Right lobe of liver (tissue), 4 donors: ENCODE measurements at regions not wholly inside any gene's neighbourhood (a gene's known extent, or its start where the extent isn't known, plus 50 kb on each side); places are given as distances from the start of the nearest gene placed in this dataset.

Experiments used
- POLR2A ChIP-seq: fragments of 450-650 bp; IDR thresholded peaks from one replicate; pipeline ENCODE4 v1.6.1; 2017; ENCODE audit warnings: antibody characterized with exemption, mild to moderate bottlenecking
- TF ChIP-seq, protein P1 (sequence below), 4 donors: fragments of 200-600 bp in 3 of 4; fragments of 450-650 bp in 1 of 4; IDR thresholded peaks; one replicate each; pipeline versions ENCODE4 v1.5.1 to v1.8.0; 2016 to 2022; ENCODE audit warnings: antibody characterized with exemption in 4 of 4, mild to moderate bottlenecking in 2 of 4
- donor health status: DM: no; HTN: no; CAD: no.
- donor health status: DM: no; HTN: no; CAD: no.
- donor health status: DM: no; HTN: yes; CAD: no.

DNA sequence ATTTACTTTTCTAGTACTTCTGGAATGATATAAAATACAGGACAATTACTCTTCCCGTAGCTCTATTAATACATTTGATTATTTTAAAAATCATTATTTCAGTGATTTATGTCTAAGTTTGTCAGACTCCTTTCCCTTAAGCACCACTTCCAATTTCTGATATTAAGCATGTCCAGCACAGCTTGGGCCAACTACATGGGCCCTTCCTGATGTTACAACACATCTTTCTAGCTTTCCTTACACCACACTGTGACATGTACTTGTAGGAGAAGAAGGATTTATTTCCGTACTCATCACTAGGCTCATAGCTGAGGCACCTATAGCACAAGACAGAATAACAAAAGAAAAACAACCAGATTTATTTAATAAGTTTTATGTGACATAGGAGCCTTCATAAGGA, 134.8 kb upstream of the HNRNPA3 start:
- TF ChIP-seq, protein P1, sequence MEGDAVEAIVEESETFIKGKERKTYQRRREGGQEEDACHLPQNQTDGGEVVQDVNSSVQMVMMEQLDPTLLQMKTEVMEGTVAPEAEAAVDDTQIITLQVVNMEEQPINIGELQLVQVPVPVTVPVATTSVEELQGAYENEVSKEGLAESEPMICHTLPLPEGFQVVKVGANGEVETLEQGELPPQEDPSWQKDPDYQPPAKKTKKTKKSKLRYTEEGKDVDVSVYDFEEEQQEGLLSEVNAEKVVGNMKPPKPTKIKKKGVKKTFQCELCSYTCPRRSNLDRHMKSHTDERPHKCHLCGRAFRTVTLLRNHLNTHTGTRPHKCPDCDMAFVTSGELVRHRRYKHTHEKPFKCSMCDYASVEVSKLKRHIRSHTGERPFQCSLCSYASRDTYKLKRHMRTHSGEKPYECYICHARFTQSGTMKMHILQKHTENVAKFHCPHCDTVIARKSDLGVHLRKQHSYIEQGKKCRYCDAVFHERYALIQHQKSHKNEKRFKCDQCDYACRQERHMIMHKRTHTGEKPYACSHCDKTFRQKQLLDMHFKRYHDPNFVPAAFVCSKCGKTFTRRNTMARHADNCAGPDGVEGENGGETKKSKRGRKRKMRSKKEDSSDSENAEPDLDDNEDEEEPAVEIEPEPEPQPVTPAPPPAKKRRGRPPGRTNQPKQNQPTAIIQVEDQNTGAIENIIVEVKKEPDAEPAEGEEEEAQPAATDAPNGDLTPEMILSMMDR (IDR thresholded peaks at IDR 0.05), result no peak
- TF ChIP-seq POLR2A, result no peak
